GM19023 (cell line): ENCODE measurements at regions not wholly inside any gene's neighbourhood (a gene's known extent, or its start where the extent isn't known, plus 50 kb on each side); places are given as distances from the start of the nearest gene placed in this dataset.

Source experiments
- ATAC-seq: cut with Tn5 transposase; IDR thresholded peaks from one replicate; pipeline ENCODE4 v1.9.1; 2021; ENCODE audit warnings: mild to moderate bottlenecking, moderate library complexity; ENCODE audit not compliant: unreplicated experiment

DNA sequence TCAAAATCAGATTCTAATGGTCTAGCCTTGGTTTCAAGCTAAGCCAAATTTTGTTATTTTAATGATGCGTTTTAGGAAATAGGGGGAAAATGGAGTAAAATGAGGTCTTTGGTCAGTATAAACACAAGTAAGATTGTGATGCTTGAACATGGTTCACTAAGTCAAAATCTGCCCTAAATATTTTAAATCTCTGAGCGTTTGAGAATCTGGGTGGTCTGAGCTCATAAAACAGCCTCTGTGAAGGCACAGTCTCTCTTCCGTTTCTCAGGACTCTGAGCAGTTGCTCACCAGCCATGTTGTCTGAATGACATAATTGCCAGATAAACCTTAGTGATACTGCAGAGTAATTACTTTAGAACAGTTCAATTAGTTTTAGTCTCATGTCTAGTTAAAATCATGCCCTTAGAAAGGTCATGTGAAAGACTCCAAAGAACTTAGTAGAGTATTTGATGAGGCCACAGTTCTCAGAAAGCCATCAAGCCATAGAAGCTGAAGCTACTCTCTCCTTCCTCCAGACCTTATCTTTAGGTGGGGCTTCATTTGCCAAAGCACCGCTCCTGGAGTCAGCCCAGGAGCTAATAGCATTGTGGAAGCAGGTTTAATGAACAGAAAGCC lies 257.1 kb upstream of the MAP3K1 start:
- no peak for ATAC-seq

DNA sequence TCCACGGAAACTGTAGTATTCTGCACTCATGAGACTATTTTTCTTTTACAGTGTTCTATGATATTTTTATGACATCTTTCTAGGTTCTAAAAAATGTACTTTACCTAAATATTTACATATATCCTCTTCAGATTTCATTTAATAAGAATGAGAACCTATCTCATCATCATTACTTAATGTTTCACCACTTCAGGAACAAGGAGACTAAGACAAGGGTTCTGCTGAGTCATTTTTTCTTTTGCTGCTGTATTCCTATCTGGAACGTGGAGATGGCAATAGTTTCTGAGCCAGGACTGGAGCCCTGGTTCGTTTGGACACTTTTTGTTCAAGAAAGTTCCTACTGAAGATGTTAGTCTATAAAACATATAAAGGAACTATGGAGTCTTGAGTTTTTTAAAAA lies 258.2 kb upstream of the MAP3K1 start:
- ATAC-seq: no peak

DNA sequence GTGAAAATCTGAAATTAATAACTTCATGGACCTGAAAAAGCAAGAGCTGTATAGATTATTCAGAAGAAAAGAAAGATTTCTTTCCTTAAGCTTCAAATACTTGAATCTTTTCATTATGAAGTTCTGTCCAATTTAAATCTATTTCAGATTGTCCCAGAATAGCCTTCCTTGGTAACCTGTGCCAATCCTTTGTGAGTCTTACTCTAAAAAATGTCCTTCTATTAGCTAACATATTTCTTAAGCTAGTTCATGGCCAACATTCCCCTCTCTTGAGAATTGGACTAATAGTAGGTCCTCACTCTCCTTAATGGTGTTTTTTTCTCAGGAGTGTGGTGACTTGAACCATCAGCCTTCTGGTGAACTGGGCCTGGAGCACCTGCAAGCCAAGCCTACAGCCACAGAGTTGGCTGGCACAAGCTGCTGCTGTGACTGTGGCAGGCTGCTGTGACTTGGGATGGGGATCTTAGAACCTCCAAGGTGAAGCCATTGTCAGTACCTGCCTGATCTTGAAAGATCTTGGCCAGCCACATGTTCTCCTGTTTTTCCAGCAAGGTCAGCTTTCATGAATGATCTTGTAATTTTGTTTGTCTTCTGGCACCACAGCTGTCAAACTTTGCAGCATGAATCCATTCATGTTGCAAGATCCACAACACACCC lies 262.6 kb upstream of the MAP3K1 start:
- ATAC-seq: no peak

DNA sequence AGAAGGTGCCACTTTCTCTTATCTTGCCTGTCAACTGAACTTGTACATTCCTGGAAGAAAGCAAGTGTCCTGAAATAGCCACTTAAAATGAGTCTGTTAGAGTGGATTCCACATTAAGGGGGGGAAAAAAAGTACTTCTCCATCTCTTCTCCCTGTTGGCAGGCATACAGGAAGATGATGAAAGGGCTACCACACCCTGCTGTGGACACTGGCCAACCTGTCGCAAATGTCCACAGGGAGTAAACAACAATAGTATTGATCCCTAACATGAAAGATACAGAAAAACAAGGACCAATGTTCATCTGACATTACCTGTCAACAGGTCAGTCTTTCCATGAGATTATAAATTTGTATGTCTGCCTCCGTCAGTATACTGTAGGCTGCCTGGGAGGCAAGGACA lies 265.1 kb upstream of the MAP3K1 start:
- no peak for ATAC-seq

DNA sequence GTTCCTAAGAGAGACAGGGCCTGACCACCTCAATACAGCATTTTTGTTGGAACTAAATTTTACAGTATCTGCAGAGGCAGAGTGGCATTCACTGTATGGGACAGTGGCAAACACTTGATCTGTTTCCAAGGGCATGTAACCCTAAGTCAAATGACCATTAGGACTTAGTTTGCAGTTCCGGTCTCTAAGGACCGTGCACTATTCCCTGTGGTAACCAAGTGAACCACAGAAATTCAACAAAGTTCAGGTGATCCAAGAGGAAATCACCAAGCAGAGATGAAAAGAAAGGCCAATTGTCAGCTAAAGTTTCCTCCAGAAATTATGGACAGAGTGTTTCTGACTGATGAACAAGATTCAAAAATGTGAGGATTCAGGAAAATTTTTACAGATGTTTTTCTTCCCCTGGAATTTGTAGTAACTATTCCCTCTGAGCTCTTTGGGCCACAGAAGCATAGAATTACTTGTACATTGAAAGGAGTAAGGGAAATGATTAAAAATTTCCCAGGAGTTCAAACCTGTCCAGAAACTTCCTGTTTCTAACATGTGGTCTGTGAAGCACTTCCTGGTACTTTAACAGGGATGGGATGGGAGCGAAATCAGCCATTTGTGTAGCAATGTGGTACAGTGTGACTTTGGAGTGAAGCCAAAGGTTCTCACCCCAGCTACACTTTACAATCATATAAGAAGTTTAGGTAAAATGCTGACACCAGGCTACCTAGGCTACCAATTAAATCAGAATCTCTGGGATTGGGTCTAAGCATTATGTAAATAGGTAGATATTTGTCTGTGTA lies 266.1 kb upstream of the MAP3K1 start:
- ATAC-seq: no peak

DNA sequence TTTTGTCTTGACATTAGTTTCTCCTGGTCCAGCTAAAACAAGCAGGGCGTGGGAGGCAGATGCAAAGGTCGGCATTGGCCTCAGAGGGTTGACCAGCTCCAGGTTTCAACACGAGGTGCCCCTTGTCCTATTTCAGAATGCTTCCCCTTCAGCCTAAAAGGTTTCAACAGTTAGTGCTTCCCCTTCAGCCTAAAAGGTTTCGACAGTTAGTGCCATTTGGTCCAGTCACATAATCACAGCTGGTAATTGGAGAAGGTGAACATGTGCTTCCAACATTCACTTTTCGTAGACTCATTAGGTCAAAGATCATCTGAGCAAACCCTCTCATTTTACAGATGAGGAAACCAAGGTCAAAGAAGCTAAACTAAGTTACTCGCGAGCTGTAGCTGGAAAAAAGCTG lies 270.3 kb upstream of the MAP3K1 start:
- ATAC-seq: no peak

DNA sequence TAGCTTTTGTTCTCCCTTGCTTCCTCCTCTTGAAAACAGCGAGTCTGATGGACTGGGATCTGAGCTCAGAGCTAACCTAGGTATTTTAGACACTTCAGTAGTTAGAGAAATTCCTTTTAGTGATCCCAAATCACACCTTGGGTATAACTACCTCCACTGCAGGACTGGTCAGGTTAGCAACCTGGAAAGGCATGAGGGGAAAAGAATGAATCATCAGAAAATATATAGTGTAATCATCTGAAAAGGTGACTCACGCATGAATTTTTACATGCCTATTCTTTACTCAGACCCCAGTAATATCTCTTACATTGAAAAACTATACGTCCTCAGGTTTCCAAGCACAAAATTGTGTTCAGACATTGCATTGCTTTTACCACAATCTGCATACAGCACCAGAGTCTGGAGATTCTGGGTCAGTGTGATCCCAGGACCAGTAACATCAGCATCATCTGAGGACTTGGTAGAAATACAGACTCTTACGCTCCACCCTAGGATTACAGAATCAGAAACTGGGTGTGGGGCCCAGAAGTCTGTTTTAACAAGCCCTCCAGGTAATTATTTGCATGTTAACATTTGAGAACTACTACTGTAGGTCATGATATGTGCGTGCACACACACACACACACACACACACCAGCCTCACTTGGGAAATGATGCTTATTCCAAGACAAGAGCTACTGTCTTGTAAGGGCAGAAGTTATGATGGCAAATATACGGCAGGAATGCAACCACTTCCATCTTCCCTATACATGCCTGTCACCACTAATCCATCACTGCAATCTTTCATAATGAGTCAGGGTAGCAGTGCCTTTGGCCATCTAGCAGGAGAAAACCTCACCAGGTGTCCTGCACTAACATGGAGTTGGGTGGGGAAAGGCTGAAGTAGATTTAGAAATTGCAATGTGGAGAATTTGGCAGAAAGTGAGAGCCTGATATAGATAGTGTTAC lies 271.6 kb upstream of the MAP3K1 start:
- ATAC-seq: no peak

DNA sequence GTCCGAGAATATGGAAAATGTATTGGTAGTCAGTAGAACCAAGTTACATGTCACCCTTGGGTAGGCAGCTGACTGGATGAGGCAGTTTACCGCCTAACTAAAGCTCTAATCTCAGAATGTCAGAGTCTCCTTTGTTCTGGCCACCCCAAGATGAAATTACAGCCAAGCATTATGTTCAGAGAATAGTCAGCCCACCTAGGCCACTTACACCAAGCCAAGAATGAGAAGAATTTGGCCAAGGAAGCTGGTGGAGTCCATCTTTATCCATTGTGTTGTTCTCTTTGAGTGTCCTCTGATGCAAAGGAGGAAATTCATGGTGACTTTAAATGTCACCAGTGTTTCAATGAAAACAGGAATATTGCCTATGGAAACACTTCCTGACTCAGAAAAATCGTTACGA lies 275.1 kb upstream of the MAP3K1 start:
- ATAC-seq: no peak

DNA sequence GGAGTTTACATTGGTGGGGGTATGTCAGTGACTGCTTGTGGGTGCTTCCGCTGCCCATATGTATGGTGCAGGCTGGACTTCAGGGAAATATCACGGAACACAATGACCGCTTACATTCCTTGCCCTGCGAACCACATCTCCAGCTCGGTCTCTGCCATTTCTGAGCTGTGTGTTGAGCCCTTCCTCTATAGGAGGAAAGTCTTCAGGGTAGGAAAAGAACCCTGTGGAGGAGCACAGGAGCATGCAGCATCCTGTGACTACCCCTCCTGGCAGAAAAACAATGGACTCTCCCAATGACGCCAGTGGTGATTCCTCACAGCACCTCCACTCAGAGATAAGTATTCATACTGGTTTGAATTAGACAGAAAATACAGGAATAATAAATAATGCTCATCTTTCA lies 276.8 kb upstream of the MAP3K1 start:
- no peak for ATAC-seq

DNA sequence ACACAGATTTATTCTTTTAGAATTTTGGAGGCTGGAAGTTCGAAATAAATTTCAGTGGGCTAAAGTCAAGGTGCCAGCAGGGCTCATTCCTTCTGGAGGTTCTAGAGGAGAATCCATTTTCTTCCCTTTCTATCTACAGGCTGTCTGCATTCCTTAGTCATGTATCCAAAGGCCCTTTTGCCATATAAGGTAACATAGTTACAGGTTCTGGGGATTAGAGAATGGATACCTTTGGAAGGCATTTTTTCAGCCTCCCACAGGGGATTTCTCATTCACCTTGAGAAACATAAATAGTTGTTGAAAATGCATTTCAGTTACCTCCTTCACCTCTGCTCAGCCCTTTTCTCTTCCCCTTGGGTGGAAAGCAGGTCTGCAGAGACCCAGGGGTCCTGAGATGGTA lies 280.0 kb upstream of the MAP3K1 start:
- no peak for ATAC-seq

DNA sequence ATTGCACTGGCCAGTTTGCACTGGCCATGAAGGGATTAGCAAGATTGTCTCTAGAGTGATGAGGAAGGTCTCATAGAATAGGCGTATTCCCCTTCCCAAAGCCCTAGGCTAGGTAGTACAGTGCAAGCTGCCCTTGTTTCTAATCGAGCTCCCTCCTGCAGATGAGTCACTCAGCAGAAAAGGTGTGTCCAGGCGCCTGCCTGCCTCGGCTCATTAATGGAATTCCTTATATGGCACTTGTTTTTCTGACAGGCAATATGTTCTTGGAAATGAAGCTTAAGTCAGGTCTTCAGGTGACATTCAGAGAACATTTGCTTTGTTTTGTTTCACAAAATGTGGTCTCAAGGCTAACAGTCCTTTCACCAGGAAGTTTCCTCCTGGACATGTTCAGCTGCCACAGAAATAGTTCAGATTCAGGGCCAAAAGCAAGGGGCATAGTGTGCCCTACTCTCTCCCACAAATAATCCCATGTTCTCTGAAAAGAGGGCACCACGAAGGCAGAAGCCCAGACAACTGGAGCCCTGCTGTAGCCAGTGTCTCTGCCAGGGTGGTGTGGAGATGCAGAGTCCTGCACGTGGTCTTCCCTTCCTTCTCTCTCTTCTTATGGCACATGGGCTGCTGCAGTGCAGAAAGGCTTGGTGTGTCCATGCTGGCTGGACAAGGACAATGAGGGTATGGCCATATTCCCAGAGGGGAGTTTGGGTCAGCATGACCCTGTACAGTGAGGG lies 281.1 kb upstream of the MAP3K1 start:
- no peak for ATAC-seq

DNA sequence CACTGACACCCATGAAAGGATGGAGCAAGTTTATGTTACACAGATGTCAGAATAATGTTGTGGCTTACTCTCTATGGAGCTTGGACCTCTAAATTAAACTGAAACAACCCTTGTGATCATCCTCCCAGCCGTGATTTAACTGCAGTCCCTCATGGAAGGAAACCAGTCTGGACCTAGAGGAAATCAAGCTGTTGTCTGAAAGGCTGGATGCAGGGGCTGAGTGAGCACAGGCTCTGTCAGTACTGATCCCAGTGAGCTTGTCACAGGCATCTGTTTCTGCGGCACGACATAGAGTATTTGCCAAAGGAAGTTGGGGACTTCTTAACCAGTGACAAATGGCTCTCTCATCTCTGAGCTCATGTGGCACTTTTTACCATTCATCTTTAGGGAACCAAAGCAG lies 282.9 kb upstream of the MAP3K1 start:
- ATAC-seq: no peak

DNA sequence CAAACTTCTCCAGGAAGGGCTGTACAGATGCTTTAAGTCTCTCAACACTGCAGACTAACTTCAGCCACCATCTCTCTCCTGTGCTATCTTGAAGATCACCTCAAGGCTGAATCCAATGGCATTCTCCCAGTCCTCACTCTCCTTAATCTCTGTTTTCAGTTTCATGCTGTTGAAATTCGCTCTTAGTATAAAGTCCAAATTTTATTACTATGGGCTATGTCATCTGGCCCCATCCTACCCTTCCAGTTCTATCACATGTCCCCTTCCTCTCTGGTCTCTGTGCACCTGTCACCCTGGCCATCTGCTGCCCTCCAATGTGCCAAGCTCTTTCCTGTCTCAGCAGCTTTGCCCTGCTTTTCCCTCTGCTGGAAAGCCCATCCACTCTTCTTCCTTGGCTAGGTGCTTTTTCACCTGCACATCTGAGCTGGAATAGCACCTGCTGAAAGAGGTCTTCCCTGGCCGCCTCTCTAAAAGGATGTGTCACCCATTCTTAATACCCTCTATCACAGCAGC lies 284.7 kb upstream of the MAP3K1 start:
- ATAC-seq: no peak

DNA sequence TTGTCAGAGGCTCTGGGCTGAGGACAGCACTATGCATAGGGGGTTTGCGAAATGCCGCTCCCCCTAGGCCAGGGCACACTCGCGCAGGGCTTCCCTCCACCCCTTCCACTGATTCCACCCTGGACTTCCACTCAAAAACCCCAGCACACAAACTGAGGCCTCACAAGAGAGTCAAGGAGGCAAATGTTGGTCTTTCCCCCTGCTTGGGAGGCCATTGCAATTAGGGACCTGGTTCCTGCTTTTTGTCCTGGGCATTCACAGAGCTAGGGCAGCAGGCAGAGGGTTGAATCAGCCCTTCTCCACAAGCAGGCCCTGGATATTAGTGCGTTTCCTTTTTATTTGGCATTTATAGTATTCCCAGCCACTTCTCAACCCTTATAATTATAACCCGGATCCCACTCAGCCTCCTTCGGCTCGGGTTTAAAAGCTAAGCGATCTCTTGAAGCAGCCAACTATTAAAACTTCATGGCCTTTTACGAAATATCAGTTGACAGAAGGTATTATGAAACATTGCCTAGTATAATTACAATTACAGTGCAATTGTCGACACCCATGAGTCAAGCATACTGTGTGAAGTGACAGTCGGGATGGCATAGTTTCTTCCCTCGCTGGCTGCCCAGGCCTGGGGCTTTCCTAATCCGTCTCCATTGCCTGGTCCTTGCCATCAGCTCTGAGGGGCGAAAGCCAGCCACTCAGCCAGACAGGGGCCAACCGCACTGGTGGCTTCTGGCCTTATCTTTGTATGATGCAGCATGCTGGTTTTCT lies 285.5 kb upstream of the MAP3K1 start:
- ATAC-seq: no peak

DNA sequence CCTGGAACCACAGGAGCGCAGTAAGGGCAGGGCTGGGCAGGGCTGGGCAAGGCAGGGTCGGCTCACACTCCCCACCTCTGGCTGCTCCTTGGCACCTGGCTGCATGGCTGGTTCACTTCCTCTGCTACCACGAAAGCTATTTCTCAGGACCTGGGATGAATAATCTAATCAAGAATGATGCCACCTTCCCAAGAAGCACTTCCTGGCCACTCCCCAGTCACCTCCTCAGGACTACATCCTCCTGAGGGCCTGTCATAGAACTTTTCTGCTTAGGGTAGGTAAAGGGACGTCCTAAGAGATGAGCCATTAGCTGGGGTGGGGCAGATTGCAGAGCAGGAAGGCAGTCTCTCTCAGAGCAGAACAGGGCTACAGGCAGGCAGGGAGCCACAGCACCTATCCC lies 288.2 kb upstream of the MAP3K1 start:
- ATAC-seq: no peak

DNA sequence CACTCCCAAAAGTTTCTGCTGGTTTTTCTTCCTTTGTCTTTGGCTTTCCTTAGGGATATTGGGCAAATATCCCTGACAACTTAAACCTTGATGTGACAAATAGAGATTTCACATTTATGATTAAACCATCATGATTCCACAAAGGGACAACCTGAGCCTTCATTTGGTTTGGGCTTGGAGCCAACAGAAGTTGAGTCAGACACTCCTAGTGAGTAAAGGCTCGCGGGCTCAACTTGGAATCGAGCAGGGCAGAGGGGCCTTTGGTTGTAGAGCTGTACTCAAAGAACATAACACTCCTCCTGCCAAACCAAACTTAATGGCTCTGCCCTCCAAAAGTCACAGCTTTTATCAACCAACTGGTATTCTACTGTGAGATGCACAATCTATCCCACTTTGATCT lies 290.2 kb upstream of the MAP3K1 start:
- no peak for ATAC-seq

DNA sequence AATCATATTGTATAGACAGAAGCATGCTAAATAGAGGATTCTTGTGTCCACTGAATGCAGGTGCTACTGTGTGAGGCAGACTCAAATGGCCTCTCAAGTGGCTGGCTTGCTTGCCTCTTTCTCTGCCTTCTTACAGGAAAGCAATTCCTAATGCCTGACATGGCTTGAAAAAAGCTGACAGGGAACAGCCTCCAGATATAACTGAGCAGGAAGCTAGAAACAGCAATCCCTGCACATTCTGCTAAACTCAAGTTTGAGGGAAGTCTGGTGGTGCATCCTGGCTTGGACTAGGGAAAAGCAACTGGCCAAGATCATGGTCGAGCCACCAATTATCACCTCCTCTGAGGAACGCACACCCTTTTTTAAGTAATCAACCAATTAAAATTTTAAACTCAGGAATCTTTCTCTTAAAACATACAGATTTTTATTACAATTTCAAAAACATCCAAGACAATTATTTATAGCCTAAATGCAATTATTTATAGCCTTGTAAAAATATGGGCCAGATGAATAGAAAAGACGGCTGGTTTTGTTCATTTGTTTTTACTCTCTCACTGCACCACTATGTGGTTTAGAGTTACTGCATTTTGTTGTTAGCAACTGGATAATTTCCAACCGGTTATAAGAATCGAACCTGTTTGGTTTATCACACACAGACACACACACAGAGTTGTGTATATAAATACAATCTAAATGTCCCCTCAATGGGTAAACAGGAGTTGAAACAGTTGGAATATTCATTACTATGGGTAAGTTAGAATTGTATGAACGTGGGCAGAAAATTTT lies 290.9 kb upstream of the ANKRD55 start:
- no peak for ATAC-seq

DNA sequence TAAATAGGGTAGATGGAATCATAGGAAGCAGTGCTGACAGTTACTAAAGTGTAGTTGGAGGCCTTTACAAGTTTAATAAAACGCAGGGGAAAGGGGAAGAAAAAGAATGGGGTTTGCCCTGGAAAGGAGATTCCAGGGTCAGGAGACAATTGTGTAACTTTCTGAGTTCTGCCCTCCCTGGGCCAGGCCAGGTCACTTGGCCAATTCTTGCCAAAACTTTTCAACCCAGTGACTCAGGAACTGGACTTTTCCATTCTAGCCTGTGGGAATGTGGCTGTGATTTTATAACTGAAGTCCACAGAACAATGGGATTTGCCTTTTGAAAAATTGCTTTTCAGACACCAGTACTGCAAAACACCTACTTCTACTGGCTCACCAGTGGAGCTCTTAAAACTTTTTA lies 289.8 kb upstream of the ANKRD55 start:
- no peak for ATAC-seq

DNA sequence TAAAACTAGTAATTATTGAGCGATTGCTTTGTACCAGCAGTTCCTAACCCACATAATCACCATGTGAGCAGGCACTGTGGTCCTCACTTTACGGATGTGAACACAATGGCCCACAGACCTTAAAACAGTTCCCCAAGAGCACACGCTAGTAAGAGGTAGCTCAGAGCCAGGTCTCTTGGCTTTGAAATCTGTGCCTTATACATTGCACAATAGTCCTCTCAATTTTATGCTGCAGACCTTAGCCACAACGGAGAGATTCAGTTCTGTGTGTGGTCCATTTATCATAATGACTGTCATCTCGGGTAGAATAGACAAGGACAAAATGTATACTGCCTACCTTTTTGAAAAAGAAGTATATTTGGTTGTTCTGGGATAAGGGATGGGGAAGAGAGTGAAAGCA lies 289.0 kb upstream of the ANKRD55 start:
- ATAC-seq: no peak
